GM12892 (cell line): ENCODE measurements at regions not wholly inside any gene's neighbourhood (a gene's known extent, or its start where the extent isn't known, plus 50 kb on each side); places are given as distances from the start of the nearest gene placed in this dataset.

Experiments
- POLR2A ChIP-seq: IDR thresholded peaks from 2 replicates; pipeline ENCODE4 v1.6.1; 2011; ENCODE audit warnings: low read depth, low read length, control low read depth
- POLR2AphosphoS5 ChIP-seq: IDR thresholded peaks from 2 replicates; pipeline ENCODE4 v1.6.1; 2011; ENCODE audit warnings: low read depth, low read length, control low read depth
- TAF1 ChIP-seq: IDR thresholded peaks from 2 replicates; pipeline ENCODE4 v1.6.1; 2011; ENCODE audit warnings: low read depth, mild to moderate bottlenecking, control low read depth, low read length, borderline replicate concordance

GRCh38 chr6:23910420-23910819 lies 215.6 kb upstream of the NRSN1 start:
- TF ChIP-seq TAF1, result no peak
- TF ChIP-seq POLR2AphosphoS5, result no peak
- no peak for TF ChIP-seq POLR2A
